ENCODE measurements at regions not wholly inside any gene's neighbourhood (a gene's known extent, or its start where the extent isn't known, plus 50 kb on each side); places are given as distances from the start of the nearest gene placed in this dataset.

DNA sequence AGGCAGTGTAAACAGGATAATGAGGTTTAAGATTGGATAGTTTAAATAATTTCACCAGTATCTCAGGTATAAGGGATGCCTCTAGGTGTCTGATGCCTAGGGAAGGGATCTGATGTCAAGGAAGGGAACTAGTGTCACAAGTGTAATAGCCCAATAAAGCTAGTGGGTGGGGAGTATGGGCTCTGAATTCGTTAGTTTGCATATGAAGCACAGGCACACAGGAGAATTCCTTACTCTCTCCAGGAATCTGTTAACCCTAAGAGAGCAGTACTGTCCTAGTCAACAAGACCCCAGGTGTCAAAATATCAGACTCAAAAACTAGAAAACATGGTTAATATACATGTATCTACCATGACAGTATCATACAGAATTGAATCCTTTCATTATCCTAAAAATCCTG lies 352.5 kb upstream of the CYLC2 start:
- TF ChIP-seq POLR2AphosphoS5 (IDR thresholded peaks at IDR 0.05) (no peak), POLR2A (IDR thresholded peaks at IDR 0.05; ENCODE audit: low read depth) (no peak)
- TF ChIP-seq, protein P1, sequence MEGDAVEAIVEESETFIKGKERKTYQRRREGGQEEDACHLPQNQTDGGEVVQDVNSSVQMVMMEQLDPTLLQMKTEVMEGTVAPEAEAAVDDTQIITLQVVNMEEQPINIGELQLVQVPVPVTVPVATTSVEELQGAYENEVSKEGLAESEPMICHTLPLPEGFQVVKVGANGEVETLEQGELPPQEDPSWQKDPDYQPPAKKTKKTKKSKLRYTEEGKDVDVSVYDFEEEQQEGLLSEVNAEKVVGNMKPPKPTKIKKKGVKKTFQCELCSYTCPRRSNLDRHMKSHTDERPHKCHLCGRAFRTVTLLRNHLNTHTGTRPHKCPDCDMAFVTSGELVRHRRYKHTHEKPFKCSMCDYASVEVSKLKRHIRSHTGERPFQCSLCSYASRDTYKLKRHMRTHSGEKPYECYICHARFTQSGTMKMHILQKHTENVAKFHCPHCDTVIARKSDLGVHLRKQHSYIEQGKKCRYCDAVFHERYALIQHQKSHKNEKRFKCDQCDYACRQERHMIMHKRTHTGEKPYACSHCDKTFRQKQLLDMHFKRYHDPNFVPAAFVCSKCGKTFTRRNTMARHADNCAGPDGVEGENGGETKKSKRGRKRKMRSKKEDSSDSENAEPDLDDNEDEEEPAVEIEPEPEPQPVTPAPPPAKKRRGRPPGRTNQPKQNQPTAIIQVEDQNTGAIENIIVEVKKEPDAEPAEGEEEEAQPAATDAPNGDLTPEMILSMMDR (IDR thresholded peaks at IDR 0.05), result no peak

Measured in esophagus muscularis mucosa (tissue), 3 donors.